ENCODE measurements at regions not wholly inside any gene's neighbourhood (a gene's known extent, or its start where the extent isn't known, plus 50 kb on each side); places are given as distances from the start of the nearest gene placed in this dataset.

DNA sequence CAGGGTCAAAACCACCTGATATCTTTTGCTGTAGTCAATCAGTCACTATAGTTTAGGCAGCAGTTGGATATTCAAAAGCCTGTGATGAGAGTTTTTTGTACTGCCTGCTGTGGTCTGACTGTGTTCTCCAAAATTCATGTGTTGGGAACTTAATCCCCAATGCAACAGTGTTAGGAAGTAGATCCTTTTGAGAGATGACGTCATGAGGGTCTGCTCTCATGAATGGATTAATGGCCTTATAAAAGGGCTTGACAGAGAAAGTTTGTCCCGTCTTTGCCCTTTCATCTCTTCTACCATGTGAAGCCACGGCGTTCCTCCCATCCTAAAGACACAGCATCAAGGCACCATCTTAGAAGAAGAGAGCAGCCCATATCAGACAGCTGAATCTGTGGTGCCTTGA, 50.8 kb upstream of the PDE3A start:
- Histone ChIP-seq H3K4me3 (ENCODE audit: low read length) (no peak overlapping the region), H3K27ac (ENCODE audit: low read depth in 1 of 2, low read length in 2 of 2) (no peak overlapping the region), H3K9me3 (ENCODE audit: control insufficient read depth in 1 of 2, insufficient read depth in 1 of 2, low read length in 2 of 2) (peaks cover 0 to 4% of the 10 kb centered on the region in 2 experiments), H3K36me3 (ENCODE audit: insufficient read depth, low read length) (no peaks in the 10 kb centered on the region), H3K27me3 (ENCODE audit: control insufficient read depth in 1 of 2, insufficient read depth in 2 of 2, low read length in 2 of 2) (no peaks in the 10 kb centered on the region), H3K4me1 (ENCODE audit: insufficient read depth, low read length) (no peaks in the 10 kb centered on the region)
- no peak overlapping the region for H3K4me3 Mint-ChIP-seq
- POLR2A ChIA-PET, result no interaction called here
- no peak for TF ChIP-seq CTCF (IDR thresholded peaks at IDR 0.05)
- no peaks in the 10 kb centered on the region for H3K9me3 Mint-ChIP-seq
- ATAC-seq (ENCODE audit: poor library complexity) (no peak), DNase-seq (no peak)
- CTCF ChIA-PET, result no interaction called here
- H3K36me3 Mint-ChIP-seq (ENCODE audit: low read depth), result no peaks in the 10 kb centered on the region
- no peak overlapping the region for H3K27ac Mint-ChIP-seq
- intact Hi-C loops (cut with DNase I, micrococcal nuclease), result no loop called here
- H3K4me1 Mint-ChIP-seq (ENCODE audit: low read depth), result no peaks in the 10 kb centered on the region
- H3K27me3 Mint-ChIP-seq, result no peaks in the 10 kb centered on the region

Measured in CD4-positive, alpha-beta T cell (primary cell).